SK-N-MC (cell line): ENCODE measurements at regions not wholly inside any gene's neighbourhood (a gene's known extent, or its start where the extent isn't known, plus 50 kb on each side); places are given as distances from the start of the nearest gene placed in this dataset.

Experiments used
- EZH2 ChIP-seq: fragments of 200-600 bp; sonication (generic); IDR thresholded peaks from one replicate; pipeline ENCODE4 v1.6.1; 2017; ENCODE audit warnings: antibody characterized with exemption
- FOXP2 ChIP-seq: optimal IDR thresholded peaks from 2 replicates; pipeline ENCODE3; 2011; ENCODE audit warnings: mild to moderate bottlenecking, moderate library complexity; ENCODE audit not compliant: insufficient read depth; ENCODE audit errors: extremely low read length, control extremely low read depth
- POLR2AphosphoS5 ChIP-seq: IDR thresholded peaks from 2 replicates; pipeline ENCODE4 v1.6.1; 2012; ENCODE audit warnings: mild to moderate bottlenecking, low read depth, low read length, borderline replicate concordance

- TF ChIP-seq POLR2AphosphoS5 (no peak), EZH2 (no peak), FOXP2 (no peak)
These were observed 524.3 kb upstream of the GALNTL6 start for GRCh38 chr4:171288816-171289432.
